BE2C (cell line): ENCODE measurements at regions not wholly inside any gene's neighbourhood (a gene's known extent, or its start where the extent isn't known, plus 50 kb on each side); places are given as distances from the start of the nearest gene placed in this dataset.
A peak's percentile ranks its signal among the peaks of the same experiment; 100 is the strongest.
"Not testable (repeated sequence)": the region's sequence is repeated elsewhere in the genome, so short reads cannot be mapped to it uniquely, and the experiment has no call there.

Source experiments
- DNase-seq: peaks from one replicate; pipeline ENCODE4 v3.0.0-alpha.2; 2020
- H3K27me3 ChIP-seq: fragments of 250-450 bp; sonication (Bioruptor Pico); 2 replicates; pipeline ENCODE4 v1.5.1; 2020; ENCODE audit warnings: mild to moderate bottlenecking
- H3K36me3 ChIP-seq: fragments of 250-450 bp; sonication (Bioruptor Pico); 2 replicates; pipeline ENCODE4 v1.5.1; 2020; ENCODE audit warnings: mild to moderate bottlenecking
- H3K4me1 ChIP-seq: fragments of 250-450 bp; sonication (Bioruptor Pico); 2 replicates; pipeline ENCODE4 v1.5.1; 2020
- H3K4me3 ChIP-seq: 2 replicates; pipeline ENCODE4 v1.5.1; 2011; ENCODE audit warnings: low read depth, low read length
- H3K9me3 ChIP-seq: fragments of 250-450 bp; sonication (Bioruptor Pico); 2 replicates; pipeline ENCODE4 v1.5.1; 2020
- CTCF ChIP-seq: IDR thresholded peaks from 2 replicates; pipeline ENCODE4 v1.5.1; 2012; ENCODE audit warnings: mild to moderate bottlenecking, low read depth, low read length

GRCh38 chr2:111473522-111473921, 352.8 kb downstream of the BCL2L11 start:
- H3K4me3 ChIP-seq, H3K36me3 ChIP-seq, H3K9me3 ChIP-seq, H3K4me1 ChIP-seq, H3K27me3 ChIP-seq, DNase-seq: not testable (repeated sequence)

- H3K27me3 ChIP-seq, DNase-seq, H3K4me1 ChIP-seq, H3K36me3 ChIP-seq, H3K9me3 ChIP-seq, H3K4me3 ChIP-seq: not testable (repeated sequence)
Observed at GRCh38 chr2:111474198-111474705, 353.5 kb downstream of the BCL2L11 start.

GRCh38 chr2:111478335-111478734, 357.6 kb downstream of the BCL2L11 start:
- H3K27me3 ChIP-seq, DNase-seq, H3K4me3 ChIP-seq, H3K4me1 ChIP-seq, H3K36me3 ChIP-seq, H3K9me3 ChIP-seq: not testable (repeated sequence)

GRCh38 chr2:111478871-111479318, 358.2 kb downstream of the BCL2L11 start:
- H3K4me3 ChIP-seq, DNase-seq, H3K4me1 ChIP-seq, H3K36me3 ChIP-seq, H3K9me3 ChIP-seq, H3K27me3 ChIP-seq: not testable (repeated sequence)

GRCh38 chr2:111480016-111480625, 359.4 kb downstream of the BCL2L11 start:
- not testable (repeated sequence) for H3K4me1 ChIP-seq, H3K9me3 ChIP-seq, H3K4me3 ChIP-seq, DNase-seq, H3K27me3 ChIP-seq, H3K36me3 ChIP-seq

- not testable (repeated sequence) for DNase-seq, H3K27me3 ChIP-seq, H3K4me1 ChIP-seq, H3K4me3 ChIP-seq, H3K9me3 ChIP-seq, H3K36me3 ChIP-seq
Observed at GRCh38 chr2:111480633-111481032, 359.9 kb downstream of the BCL2L11 start.

GRCh38 chr2:111481219-111481618, 360.5 kb downstream of the BCL2L11 start:
- H3K4me1 ChIP-seq, H3K27me3 ChIP-seq, H3K36me3 ChIP-seq, DNase-seq, H3K9me3 ChIP-seq, H3K4me3 ChIP-seq: not testable (repeated sequence)

- DNase-seq, H3K9me3 ChIP-seq, H3K27me3 ChIP-seq, H3K4me3 ChIP-seq, H3K4me1 ChIP-seq, H3K36me3 ChIP-seq: not testable (repeated sequence)
- TF ChIP-seq CTCF, result peak; percentile 3; the same call in 1 of the 2 replicates
Observed at GRCh38 chr2:111482987-111483679, 362.4 kb downstream of the BCL2L11 start.

- H3K27me3 ChIP-seq, H3K4me1 ChIP-seq, H3K9me3 ChIP-seq, H3K4me3 ChIP-seq, DNase-seq, H3K36me3 ChIP-seq: not testable (repeated sequence)
Observed at GRCh38 chr2:111484097-111484496, 363.4 kb downstream of the BCL2L11 start.

- H3K4me1 ChIP-seq, H3K9me3 ChIP-seq, H3K36me3 ChIP-seq, H3K27me3 ChIP-seq, DNase-seq, H3K4me3 ChIP-seq: not testable (repeated sequence)
Observed at GRCh38 chr2:111485895-111486294, 365.2 kb downstream of the BCL2L11 start.

- H3K36me3 ChIP-seq, H3K9me3 ChIP-seq, H3K27me3 ChIP-seq, DNase-seq, H3K4me1 ChIP-seq, H3K4me3 ChIP-seq: not testable (repeated sequence)
Observed at GRCh38 chr2:111488451-111488850, 367.7 kb downstream of the BCL2L11 start.

GRCh38 chr2:111489460-111489859, 368.7 kb downstream of the BCL2L11 start:
- H3K4me3 ChIP-seq, DNase-seq, H3K36me3 ChIP-seq: not testable (repeated sequence)

GRCh38 chr2:111491181-111491580, 370.5 kb downstream of the BCL2L11 start:
- H3K4me3 ChIP-seq, H3K4me1 ChIP-seq, DNase-seq, H3K27me3 ChIP-seq, H3K9me3 ChIP-seq, H3K36me3 ChIP-seq: not testable (repeated sequence)

More at GRCh38 chr2:111489460-111489859, 368.7 kb downstream of the BCL2L11 start:
- not testable (repeated sequence) for H3K27me3 ChIP-seq, H3K9me3 ChIP-seq, H3K4me1 ChIP-seq

- not testable (repeated sequence) for H3K9me3 ChIP-seq, H3K27me3 ChIP-seq, H3K4me3 ChIP-seq, H3K4me1 ChIP-seq, DNase-seq, H3K36me3 ChIP-seq
Observed at GRCh38 chr2:111491614-111492013, 370.9 kb downstream of the BCL2L11 start.

- H3K9me3 ChIP-seq, H3K27me3 ChIP-seq, H3K4me1 ChIP-seq, H3K36me3 ChIP-seq, DNase-seq: not testable (repeated sequence)
- H3K4me3 ChIP-seq, result peak overlapping the region; percentile 38
Observed at GRCh38 chr2:111492995-111493719, 372.4 kb downstream of the BCL2L11 start.
